ENCODE measurements at regions not wholly inside any gene's neighbourhood (a gene's known extent, or its start where the extent isn't known, plus 50 kb on each side); places are given as distances from the start of the nearest gene placed in this dataset.

DNA sequence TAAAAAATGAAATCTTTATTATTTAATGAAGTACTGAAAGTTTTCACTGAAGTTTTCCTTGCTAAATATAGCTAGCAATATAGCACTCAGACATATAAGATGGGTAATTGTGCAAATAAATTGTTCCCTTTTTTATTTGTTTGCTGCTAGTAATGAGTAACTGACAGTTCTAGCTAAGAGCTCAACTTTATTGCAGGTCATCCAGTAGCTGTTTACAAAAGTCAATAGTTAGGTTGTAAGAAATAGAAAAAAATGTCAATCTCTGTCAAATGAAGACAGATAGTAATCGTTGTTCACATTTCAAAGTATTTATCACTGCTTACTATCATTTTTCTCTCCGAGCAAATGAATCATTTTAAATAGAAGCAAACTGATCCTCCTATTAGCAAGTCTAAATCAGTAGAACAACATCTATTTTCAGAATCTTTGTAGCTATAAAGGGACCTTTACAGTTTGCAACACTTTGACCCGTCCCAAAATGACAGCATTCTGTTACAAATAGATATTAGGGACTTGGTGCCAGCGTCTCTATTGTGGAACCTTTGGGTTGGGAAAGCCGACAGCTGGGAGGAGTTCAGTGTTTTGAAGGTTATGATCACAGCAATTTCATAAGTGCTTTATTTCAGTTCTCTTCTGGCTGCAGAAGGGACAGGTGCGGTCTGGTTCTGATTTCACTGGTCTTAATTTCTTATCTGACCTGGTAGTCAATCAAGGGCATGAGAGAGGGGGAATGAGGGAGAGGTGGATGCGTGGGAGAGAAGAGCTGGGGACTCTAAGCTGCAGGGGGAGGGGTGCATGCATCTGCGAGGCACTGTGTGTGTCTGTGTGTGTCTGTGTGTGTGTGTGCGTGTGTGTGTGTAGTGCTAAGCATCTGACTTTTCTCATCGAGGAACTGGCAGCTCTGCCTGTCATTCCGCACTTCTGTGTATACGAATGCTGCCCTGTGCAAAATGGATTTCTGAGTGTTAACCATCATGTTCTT lies 227.9 kb upstream of the PITX2 start (continued):
- no peak for TF ChIP-seq KDM2B (CRISPR knock-in tag; IDR thresholded peaks at IDR 0.05)

DNA sequence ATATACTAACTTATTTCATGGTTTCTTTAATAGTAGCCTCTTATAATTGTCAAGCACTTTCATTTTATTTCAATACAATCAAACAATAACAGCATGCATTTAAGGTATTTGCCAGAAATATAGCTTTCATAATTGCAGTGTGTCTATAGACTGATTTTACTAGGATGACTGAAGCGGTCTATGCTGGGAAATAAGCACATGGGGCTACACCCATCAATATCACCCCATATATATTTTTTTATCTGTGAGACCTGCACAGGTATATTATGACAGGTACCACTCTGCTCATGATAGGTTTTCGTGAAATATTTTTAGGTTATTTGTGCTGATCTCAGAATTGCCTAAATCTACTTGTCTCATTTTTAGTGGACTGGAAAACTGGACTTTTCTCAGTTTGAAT lies 229.1 kb upstream of the PITX2 start:
- H3K9me3 ChIP-seq (replicated peaks; ENCODE audit: control insufficient read depth, insufficient read depth, low read depth, low read length): no peaks in the 10 kb centered on the region; the same call in 1 of the 2 replicates
- H3K4me3 ChIP-seq: no peak overlapping the region
- H3K79me2 ChIP-seq (ENCODE audit: control insufficient read depth, insufficient read depth, low read length): no peaks in the 10 kb centered on the region
- H3K9ac ChIP-seq (ENCODE audit: insufficient read depth in 1 of 2, low read depth in 2 of 2, low read length in 2 of 2): no peak overlapping the region
- in situ Hi-C loops (cut with MboI) (no loop called here), intact Hi-C loops (cut with micrococcal nuclease) (no loop called here)
- FAIRE-seq (no peak), ATAC-seq (no peak), DNase-seq (ENCODE audit: extremely low read depth in 1 of 4, low spot score in 3 of 4) (no peak)
- H3K4me1 ChIP-seq (replicated peaks in 1 of 2; ENCODE audit: control insufficient read depth in 2 of 2, insufficient read depth in 2 of 2, low read length in 2 of 2): no peaks in the 10 kb centered on the region
- no peak overlapping the region for H3K27ac ChIP-seq (ENCODE audit: extremely low read depth, low read depth, low read length)
- no peaks in the 10 kb centered on the region for H3K27me3 ChIP-seq (ENCODE audit: control insufficient read depth in 2 of 2, insufficient read depth in 2 of 2, low read length in 2 of 2)
- H3K9me1 ChIP-seq (ENCODE audit: control insufficient read depth, insufficient read depth, low read length): no peaks in the 10 kb centered on the region
- H3K4me2 ChIP-seq (ENCODE audit: insufficient read depth, low read length): no peak overlapping the region
- no peaks in the 10 kb centered on the region for H3K36me3 ChIP-seq (ENCODE audit: control insufficient read depth, insufficient read depth, low read length)
- no TSS peak for BruUV-seq (replicated peaks)
- POLR2A ChIA-PET: no interaction called here
- WGBS (ENCODE audit: insufficient coverage, low coverage, missing lambda C conversion rate): 0% methylated on average over 2 of the region's 2 CpGs
- H4K20me1 ChIP-seq (replicated peaks; ENCODE audit: control insufficient read depth, insufficient read depth, low read length): no peaks in the 10 kb centered on the region
- CTCF ChIA-PET (ENCODE audit: low intra/inter-chr PET ratio): no interaction called here
- no peak overlapping the region for H2AFZ ChIP-seq (ENCODE audit: low read depth, low read length)
- TF ChIP-seq, protein P1, sequence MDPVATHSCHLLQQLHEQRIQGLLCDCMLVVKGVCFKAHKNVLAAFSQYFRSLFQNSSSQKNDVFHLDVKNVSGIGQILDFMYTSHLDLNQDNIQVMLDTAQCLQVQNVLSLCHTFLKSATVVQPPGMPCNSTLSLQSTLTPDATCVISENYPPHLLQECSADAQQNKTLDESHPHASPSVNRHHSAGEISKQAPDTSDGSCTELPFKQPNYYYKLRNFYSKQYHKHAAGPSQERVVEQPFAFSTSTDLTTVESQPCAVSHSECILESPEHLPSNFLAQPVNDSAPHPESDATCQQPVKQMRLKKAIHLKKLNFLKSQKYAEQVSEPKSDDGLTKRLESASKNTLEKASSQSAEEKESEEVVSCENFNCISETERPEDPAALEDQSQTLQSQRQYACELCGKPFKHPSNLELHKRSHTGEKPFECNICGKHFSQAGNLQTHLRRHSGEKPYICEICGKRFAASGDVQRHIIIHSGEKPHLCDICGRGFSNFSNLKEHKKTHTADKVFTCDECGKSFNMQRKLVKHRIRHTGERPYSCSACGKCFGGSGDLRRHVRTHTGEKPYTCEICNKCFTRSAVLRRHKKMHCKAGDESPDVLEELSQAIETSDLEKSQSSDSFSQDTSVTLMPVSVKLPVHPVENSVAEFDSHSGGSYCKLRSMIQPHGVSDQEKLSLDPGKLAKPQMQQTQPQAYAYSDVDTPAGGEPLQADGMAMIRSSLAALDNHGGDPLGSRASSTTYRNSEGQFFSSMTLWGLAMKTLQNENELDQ (CRISPR knock-in tag; IDR thresholded peaks at IDR 0.05; ENCODE audit: borderline replicate concordance): no peak
- no peak for TF ChIP-seq GABPB1 (CRISPR knock-in tag; IDR thresholded peaks at IDR 0.05)
- no peak for TF ChIP-seq ZNF282 (CRISPR knock-in tag; IDR thresholded peaks at IDR 0.05)
- TF ChIP-seq, protein P2, sequence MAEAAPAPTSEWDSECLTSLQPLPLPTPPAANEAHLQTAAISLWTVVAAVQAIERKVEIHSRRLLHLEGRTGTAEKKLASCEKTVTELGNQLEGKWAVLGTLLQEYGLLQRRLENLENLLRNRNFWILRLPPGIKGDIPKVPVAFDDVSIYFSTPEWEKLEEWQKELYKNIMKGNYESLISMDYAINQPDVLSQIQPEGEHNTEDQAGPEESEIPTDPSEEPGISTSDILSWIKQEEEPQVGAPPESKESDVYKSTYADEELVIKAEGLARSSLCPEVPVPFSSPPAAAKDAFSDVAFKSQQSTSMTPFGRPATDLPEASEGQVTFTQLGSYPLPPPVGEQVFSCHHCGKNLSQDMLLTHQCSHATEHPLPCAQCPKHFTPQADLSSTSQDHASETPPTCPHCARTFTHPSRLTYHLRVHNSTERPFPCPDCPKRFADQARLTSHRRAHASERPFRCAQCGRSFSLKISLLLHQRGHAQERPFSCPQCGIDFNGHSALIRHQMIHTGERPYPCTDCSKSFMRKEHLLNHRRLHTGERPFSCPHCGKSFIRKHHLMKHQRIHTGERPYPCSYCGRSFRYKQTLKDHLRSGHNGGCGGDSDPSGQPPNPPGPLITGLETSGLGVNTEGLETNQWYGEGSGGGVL (CRISPR knock-in tag; IDR thresholded peaks at IDR 0.05): no peak
- TF ChIP-seq FIP1L1 (IDR thresholded peaks at IDR 0.05; ENCODE audit: low read depth, low read length, poor library complexity, severe bottlenecking): no peak
- TF ChIP-seq, protein P3, sequence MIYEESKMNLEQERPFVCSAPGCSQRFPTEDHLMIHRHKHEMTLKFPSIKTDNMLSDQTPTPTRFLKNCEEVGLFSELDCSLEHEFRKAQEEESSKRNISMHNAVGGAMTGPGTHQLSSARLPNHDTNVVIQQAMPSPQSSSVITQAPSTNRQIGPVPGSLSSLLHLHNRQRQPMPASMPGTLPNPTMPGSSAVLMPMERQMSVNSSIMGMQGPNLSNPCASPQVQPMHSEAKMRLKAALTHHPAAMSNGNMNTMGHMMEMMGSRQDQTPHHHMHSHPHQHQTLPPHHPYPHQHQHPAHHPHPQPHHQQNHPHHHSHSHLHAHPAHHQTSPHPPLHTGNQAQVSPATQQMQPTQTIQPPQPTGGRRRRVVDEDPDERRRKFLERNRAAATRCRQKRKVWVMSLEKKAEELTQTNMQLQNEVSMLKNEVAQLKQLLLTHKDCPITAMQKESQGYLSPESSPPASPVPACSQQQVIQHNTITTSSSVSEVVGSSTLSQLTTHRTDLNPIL (CRISPR knock-in tag; IDR thresholded peaks at IDR 0.05): no peak
- TF ChIP-seq CBFA2T3 (IDR thresholded peaks at IDR 0.05): no peak
- TF ChIP-seq ZNF146 (CRISPR knock-in tag; IDR thresholded peaks at IDR 0.05; ENCODE audit: unreplicated experiment): no peak
- TF ChIP-seq ESRRA (IDR thresholded peaks at IDR 0.05; ENCODE audit: borderline replicate concordance, low read depth): no peak
- no peak for TF ChIP-seq TAF7 (tag; IDR thresholded peaks at IDR 0.05)
- TF ChIP-seq NELFE (IDR thresholded peaks at IDR 0.05; ENCODE audit: insufficient read depth, insufficient read length): no peak
- no peak for TF ChIP-seq ILK (tag; IDR thresholded peaks at IDR 0.05; ENCODE audit: borderline replicate concordance, low read depth)
- no peak for TF ChIP-seq ZNF324 (CRISPR knock-in tag; IDR thresholded peaks at IDR 0.05)
